ENCODE measurements at regions not wholly inside any gene's neighbourhood (a gene's known extent, or its start where the extent isn't known, plus 50 kb on each side); places are given as distances from the start of the nearest gene placed in this dataset.
"Not testable (repeated sequence)": the region's sequence is repeated elsewhere in the genome, so short reads cannot be mapped to it uniquely, and the experiment has no call there.

DNA sequence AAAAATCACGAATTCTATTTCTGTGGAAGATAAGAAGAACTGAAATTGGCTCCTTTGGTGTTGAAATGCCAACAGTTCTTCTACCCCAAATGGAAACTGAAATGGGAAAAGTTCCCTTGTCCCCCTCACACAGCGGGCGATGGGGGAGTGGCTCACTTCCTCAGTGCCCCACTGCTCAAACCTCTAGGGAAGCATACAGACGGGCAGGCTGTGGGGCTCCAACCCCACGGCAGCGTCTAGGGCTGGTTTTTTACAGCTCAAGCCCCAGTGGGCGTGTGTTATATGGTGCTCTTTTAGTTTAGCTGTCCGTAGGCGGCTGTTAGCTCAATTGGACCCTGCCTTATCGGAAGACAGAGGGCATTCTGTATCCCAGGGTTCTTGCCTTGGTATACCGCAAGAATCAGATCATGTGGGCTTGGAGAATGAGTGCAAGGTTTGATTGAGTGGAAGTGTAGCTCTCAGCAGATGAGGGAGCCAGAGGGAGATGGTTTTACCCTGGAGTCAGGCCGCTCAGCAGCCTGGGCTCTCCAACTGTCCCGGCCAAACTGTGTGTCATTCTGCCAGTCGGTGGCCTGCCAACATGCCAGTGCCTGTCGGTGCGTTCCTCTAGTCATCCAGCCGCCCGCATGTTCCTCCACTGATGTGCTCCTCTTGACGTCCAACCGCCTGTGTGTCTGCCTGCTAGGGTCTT is 166.3 kb upstream of the ZNF608 start:
- no peak for TF ChIP-seq POLR2A (IDR thresholded peaks at IDR 0.05)
- TF ChIP-seq, protein P1, sequence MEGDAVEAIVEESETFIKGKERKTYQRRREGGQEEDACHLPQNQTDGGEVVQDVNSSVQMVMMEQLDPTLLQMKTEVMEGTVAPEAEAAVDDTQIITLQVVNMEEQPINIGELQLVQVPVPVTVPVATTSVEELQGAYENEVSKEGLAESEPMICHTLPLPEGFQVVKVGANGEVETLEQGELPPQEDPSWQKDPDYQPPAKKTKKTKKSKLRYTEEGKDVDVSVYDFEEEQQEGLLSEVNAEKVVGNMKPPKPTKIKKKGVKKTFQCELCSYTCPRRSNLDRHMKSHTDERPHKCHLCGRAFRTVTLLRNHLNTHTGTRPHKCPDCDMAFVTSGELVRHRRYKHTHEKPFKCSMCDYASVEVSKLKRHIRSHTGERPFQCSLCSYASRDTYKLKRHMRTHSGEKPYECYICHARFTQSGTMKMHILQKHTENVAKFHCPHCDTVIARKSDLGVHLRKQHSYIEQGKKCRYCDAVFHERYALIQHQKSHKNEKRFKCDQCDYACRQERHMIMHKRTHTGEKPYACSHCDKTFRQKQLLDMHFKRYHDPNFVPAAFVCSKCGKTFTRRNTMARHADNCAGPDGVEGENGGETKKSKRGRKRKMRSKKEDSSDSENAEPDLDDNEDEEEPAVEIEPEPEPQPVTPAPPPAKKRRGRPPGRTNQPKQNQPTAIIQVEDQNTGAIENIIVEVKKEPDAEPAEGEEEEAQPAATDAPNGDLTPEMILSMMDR (IDR thresholded peaks at IDR 0.05): no peak
- 93% methylated on average over 20 of the region's 20 CpGs for WGBS, 2 donors
- intact Hi-C loops (cut with DNase I; ENCODE audit: low total_unique reads): no loop called here
- DNase-seq (ENCODE audit: low spot score in 2 of 2): no peak
- H3K4me3 ChIP-seq (ENCODE audit: low read depth, poor library complexity, severe bottlenecking): no peak overlapping the region

DNA sequence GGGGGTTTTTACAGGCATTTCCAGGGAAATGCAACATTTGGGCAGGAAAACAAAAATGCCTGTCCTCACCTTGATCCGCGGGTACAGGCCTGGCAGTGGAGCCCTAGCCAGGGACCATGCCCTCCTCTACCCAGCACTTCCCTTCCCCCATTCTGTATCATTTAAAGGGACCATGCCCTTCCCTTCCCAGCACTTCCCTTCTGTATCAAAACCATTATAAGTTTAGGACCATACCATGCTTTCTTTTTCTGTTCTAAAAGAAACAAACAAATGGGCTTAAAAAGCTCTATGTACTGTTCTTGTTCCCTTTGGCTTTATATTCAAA is 166.9 kb upstream of the ZNF608 start:
- DNase-seq (ENCODE audit: low spot score in 2 of 2): no peak
- intact Hi-C loops (cut with DNase I; ENCODE audit: low total_unique reads): no loop called here
- 65 to 98% methylated on average over 2 of the region's 2 CpGs for WGBS, 2 donors
- H3K4me3 ChIP-seq (ENCODE audit: low read depth, poor library complexity, severe bottlenecking): no peak overlapping the region
- no peak for TF ChIP-seq POLR2A (IDR thresholded peaks at IDR 0.05)
- TF ChIP-seq, protein P1 (IDR thresholded peaks at IDR 0.05): no peak

DNA sequence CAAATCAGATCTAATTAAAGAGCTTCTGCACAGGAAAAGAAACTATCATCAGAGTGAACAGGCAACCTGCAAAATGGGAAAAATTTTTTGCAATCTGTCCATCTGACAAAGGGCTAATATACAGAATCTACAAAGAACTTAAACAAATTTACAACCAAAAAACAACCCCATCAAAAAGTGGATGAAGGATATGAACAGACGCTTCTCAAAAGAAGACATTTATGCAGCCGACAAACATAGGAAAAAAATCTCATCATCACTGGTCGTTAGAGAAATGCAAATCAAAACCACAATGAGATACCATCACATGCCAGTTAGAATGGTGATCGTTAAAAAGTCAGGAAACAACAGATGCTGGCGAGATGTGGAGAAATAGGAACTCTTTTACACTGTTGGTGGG is 169.9 kb upstream of the ZNF608 start:
- intact Hi-C loops (cut with DNase I; ENCODE audit: low total_unique reads); DNase-seq (ENCODE audit: low spot score in 2 of 2): not testable (repeated sequence)
- WGBS, 2 donors: 55 to 61% methylated on average over 5 of the region's 5 CpGs

DNA sequence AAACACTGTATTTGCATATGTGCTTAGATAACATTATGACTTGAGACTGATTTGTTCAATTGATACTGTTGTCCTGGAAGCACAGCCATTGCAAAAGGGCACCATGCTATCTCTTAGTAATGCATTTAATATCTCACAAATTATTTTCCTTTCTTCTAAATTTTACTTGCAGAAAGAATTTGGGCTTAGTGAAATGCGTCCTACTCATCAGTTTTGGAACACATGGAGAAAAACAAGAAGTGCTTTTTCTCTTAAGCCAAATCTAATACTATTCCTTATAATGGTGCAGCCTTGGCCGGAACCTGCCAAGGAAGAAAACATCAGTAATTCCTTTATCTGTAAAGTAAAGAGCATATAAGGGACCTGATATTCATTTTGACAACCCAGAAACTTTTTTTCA is 172.2 kb upstream of the ZNF608 start:
- H3K4me3 ChIP-seq (ENCODE audit: low read depth, poor library complexity, severe bottlenecking): no peak overlapping the region
- no peak for TF ChIP-seq POLR2A (IDR thresholded peaks at IDR 0.05)
- TF ChIP-seq, protein P1 (IDR thresholded peaks at IDR 0.05): no peak
- DNase-seq (ENCODE audit: low spot score in 2 of 2): no peak
- intact Hi-C loops (cut with DNase I; ENCODE audit: low total_unique reads): no loop called here
- WGBS, 2 donors: 87 to 90% methylated on average over 2 of the region's 2 CpGs

More for the DNA sequence above, 169.9 kb upstream of the ZNF608 start:
- not testable (repeated sequence) for H3K4me3 ChIP-seq (ENCODE audit: low read depth, poor library complexity, severe bottlenecking)

DNA sequence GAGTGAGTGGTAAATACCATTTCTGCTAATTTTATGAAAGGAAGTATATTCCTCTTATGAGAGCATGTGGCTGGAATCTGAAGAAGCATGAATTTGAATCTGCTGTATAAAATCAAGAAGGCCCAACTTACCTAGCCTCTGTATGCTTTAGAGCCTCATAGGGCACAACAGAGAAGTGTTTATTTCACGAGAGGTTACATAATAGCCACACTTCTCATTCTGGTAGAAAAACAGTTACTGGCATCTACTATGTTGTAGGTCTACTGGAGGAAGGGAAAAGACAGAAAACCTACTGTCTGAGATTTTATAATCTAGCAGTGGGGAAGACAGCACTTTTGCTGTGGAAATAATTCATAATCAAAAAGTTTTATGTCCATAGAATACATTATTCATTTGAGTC is 172.6 kb upstream of the ZNF608 start:
- TF ChIP-seq, protein P1 (IDR thresholded peaks at IDR 0.05): no peak
- TF ChIP-seq POLR2A (IDR thresholded peaks at IDR 0.05): no peak
- DNase-seq (ENCODE audit: low spot score in 2 of 2): no peak
- 74 to 77% methylated on average over 1 of the region's 1 CpG for WGBS, 2 donors
- intact Hi-C loops (cut with DNase I; ENCODE audit: low total_unique reads): no loop called here
- no peak overlapping the region for H3K4me3 ChIP-seq (ENCODE audit: low read depth, poor library complexity, severe bottlenecking)

DNA sequence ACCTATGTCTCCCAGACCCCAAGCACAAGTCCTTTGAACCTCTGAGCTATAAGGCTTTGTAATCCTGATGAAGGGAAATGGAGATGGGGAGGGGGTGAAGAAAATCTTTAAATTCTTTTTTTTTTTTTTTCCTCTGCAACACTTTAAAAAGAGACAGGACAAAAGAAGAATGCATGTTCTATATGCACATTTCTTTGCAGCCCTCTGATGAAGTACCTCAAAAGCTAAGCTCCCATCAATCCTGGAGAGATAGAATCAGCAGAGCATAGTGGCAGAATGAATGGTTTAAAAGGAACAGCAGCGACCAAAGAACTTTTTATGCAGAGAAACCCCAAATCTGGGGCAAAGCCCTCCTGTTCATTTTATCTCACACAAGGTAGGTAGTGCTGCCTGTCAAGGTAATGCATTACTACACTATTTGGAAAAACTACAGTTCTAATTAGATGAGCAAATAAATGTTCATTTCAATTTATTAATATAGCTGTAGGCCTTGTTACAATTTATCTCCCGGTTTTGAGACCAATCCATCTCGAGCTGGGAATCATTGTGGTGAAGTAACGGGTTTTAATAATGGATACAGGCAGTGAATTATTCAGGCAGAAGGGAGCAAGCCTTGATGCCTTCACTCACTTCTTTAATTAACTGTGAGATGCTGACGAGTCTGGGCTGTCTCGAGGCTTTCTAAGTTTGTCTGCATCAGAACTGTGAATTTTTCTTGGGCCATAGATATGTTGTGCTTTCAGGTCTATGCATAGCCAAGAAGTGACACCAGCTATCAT is 173.5 kb upstream of the ZNF608 start:
- TF ChIP-seq, protein P1 (IDR thresholded peaks at IDR 0.05): no peak
- no peak for TF ChIP-seq POLR2A (IDR thresholded peaks at IDR 0.05)
- 92 to 98% methylated on average over 6 of the region's 6 CpGs for WGBS, 2 donors
- intact Hi-C loops (cut with DNase I; ENCODE audit: low total_unique reads): no loop called here

More for the DNA sequence above, 173.5 kb upstream of the ZNF608 start:
- H3K4me3 ChIP-seq (ENCODE audit: low read depth, poor library complexity, severe bottlenecking): no peak overlapping the region
- no peak for DNase-seq (ENCODE audit: low spot score in 2 of 2)

All from lower leg skin (tissue), 4 donors.